Testis (tissue), 2 donors: ENCODE measurements at regions not wholly inside any gene's neighbourhood (a gene's known extent, or its start where the extent isn't known, plus 50 kb on each side); places are given as distances from the start of the nearest gene placed in this dataset.

Experiments used
- POLR2A ChIP-seq: fragments of 450-650 bp; IDR thresholded peaks from one replicate; pipeline ENCODE4 v1.6.1; 2017; ENCODE audit warnings: antibody characterized with exemption, mild to moderate bottlenecking, moderate library complexity
- TF ChIP-seq, protein P1 (sequence below), 3 experiments: fragments of 450-650 bp in 2 of 3; fragments of 200-600 bp in 1 of 3; sonication (generic) in 1 of 3; IDR thresholded peaks; one replicate each; pipeline ENCODE4 v1.5.1; 2016 to 2019; ENCODE audit warnings: antibody characterized with exemption in 3 of 3, mild to moderate bottlenecking in 2 of 3, moderate library complexity in 1 of 3

DNA sequence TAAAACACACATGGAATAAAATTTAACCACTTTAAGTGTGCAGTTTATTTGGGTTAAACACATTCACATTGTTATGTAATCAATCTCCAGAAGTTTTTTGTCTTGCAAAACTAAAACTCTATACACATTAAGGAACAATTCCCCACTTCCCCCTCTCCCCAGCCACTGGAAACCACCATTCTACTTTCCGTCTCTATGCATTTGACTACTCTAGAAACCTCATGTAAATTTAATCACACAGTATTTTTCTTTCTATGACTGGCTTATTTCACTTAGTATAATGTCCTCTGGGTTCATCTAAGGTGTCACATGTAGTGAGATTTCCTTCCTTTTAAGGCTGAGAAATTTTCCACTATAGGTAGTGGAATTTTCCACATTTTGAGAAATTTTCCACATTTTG is 568.7 kb upstream of the UBE2E2 start:
- TF ChIP-seq, protein P1, sequence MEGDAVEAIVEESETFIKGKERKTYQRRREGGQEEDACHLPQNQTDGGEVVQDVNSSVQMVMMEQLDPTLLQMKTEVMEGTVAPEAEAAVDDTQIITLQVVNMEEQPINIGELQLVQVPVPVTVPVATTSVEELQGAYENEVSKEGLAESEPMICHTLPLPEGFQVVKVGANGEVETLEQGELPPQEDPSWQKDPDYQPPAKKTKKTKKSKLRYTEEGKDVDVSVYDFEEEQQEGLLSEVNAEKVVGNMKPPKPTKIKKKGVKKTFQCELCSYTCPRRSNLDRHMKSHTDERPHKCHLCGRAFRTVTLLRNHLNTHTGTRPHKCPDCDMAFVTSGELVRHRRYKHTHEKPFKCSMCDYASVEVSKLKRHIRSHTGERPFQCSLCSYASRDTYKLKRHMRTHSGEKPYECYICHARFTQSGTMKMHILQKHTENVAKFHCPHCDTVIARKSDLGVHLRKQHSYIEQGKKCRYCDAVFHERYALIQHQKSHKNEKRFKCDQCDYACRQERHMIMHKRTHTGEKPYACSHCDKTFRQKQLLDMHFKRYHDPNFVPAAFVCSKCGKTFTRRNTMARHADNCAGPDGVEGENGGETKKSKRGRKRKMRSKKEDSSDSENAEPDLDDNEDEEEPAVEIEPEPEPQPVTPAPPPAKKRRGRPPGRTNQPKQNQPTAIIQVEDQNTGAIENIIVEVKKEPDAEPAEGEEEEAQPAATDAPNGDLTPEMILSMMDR (IDR thresholded peaks at IDR 0.05), result no peak
- no peak for TF ChIP-seq POLR2A
